Stimulated activated naive CD8-positive, alpha-beta T cell treated with anti-CD3 and anti-CD28 coated beads, Interleukin-15, amount 100 ng/mL, for 72 hours (primary cell): ENCODE measurements at regions not wholly inside any gene's neighbourhood (a gene's known extent, or its start where the extent isn't known, plus 50 kb on each side); places are given as distances from the start of the nearest gene placed in this dataset.
"Not testable (repeated sequence)": the region's sequence is repeated elsewhere in the genome, so short reads cannot be mapped to it uniquely, and the experiment has no call there.

Experiments
- ATAC-seq: fragments of 150-1000 bp; cut with Tn5 transposase; 2 replicates; pipeline ENCODE4 v1.10.0; 2021; ENCODE audit warnings: mild to moderate bottlenecking, moderate library complexity
- DNase-seq, 2 donors: peaks; one replicate each; pipeline ENCODE4 v3.0.0; 2021 to 2022
- H3K27ac Mint-ChIP-seq, 2 donors: one replicate each; pipeline ENCODE4 v1.8.0; 2022; ENCODE audit warnings: mild to moderate bottlenecking in 2 of 2, mixed read lengths in 2 of 2, moderate library complexity in 2 of 2
- H3K27me3 Mint-ChIP-seq: one replicate; pipeline ENCODE4 v1.8.0; 2022; ENCODE audit warnings: mixed read lengths
- H3K4me1 Mint-ChIP-seq: one replicate; pipeline ENCODE4 v1.8.0; 2022; ENCODE audit warnings: mild to moderate bottlenecking, mixed read lengths
- H3K4me3 Mint-ChIP-seq, 2 donors: one replicate each; pipeline ENCODE4 v1.8.0; 2022; ENCODE audit warnings: mild to moderate bottlenecking in 2 of 2, mixed read lengths in 2 of 2, moderate library complexity in 1 of 2
- H3K9me3 Mint-ChIP-seq, 2 donors: one replicate each; pipeline ENCODE4 v1.8.0; 2022; ENCODE audit warnings: mixed read lengths in 2 of 2

GRCh38 chr12:28777603-28778365 is 371.3 kb upstream of the FAR2 start:
- no peak overlapping the region for H3K27ac Mint-ChIP-seq
- no peak overlapping the region for H3K4me3 Mint-ChIP-seq
- DNase-seq: no peak
- H3K4me1 Mint-ChIP-seq: no peaks in the 10 kb centered on the region
- H3K9me3 Mint-ChIP-seq: peaks cover 0 to 8% of the 10 kb centered on the region in 2 donors
- H3K27me3 Mint-ChIP-seq: peaks cover 11% of the 10 kb centered on the region
- ATAC-seq: no peak

GRCh38 chr12:28780096-28780495 is 369.0 kb upstream of the FAR2 start:
- peaks cover 11% of the 10 kb centered on the region for H3K27me3 Mint-ChIP-seq
- no peak for ATAC-seq

GRCh38 chr12:28780960-28781359 is 368.1 kb upstream of the FAR2 start:
- Mint-ChIP-seq H3K9me3 (peaks cover 0 to 8% of the 10 kb centered on the region in 2 donors), H3K4me1 (no peaks in the 10 kb centered on the region), H3K27ac (no peak overlapping the region), H3K4me3 (no peak overlapping the region), H3K27me3 (peaks cover 14% of the 10 kb centered on the region)
- DNase-seq (no peak), ATAC-seq (no peak)

More at GRCh38 chr12:28780096-28780495, 369.0 kb upstream of the FAR2 start:
- no peak overlapping the region for H3K27ac Mint-ChIP-seq
- no peaks in the 10 kb centered on the region for H3K4me1 Mint-ChIP-seq
- peaks cover 0 to 8% of the 10 kb centered on the region in 2 donors for H3K9me3 Mint-ChIP-seq
- no peak for DNase-seq
- H3K4me3 Mint-ChIP-seq: no peak overlapping the region

GRCh38 chr12:28781671-28782652 is 367.1 kb upstream of the FAR2 start:
- Mint-ChIP-seq H3K4me3 (no peak overlapping the region), H3K27me3 (peaks cover 22% of the 10 kb centered on the region), H3K9me3 (peaks cover 0 to 8% of the 10 kb centered on the region in 2 donors), H3K4me1 (no peaks in the 10 kb centered on the region), H3K27ac (no peak overlapping the region)
- DNase-seq (no peak), ATAC-seq (no peak)

- no peak for ATAC-seq
- Mint-ChIP-seq H3K9me3 (peaks cover 0 to 8% of the 10 kb centered on the region in 2 donors), H3K4me3 (no peak overlapping the region), H3K27ac (no peak overlapping the region), H3K4me1 (no peaks in the 10 kb centered on the region), H3K27me3 (peaks cover 25% of the 10 kb centered on the region)
- no peak for DNase-seq
Measured at GRCh38 chr12:28782812-28783211, 366.3 kb upstream of the FAR2 start.

GRCh38 chr12:28787151-28787550 is 361.9 kb upstream of the FAR2 start:
- H3K27ac Mint-ChIP-seq: no peak overlapping the region
- H3K4me1 Mint-ChIP-seq: no peaks in the 10 kb centered on the region
- DNase-seq (no peak), ATAC-seq (no peak)
- H3K9me3 Mint-ChIP-seq: peaks cover 0 to under 1% of the 10 kb centered on the region in 2 donors
- peaks cover 20% of the 10 kb centered on the region for H3K27me3 Mint-ChIP-seq
- H3K4me3 Mint-ChIP-seq: no peak overlapping the region

- peaks cover 27% of the 10 kb centered on the region for H3K27me3 Mint-ChIP-seq
- H3K27ac Mint-ChIP-seq, ATAC-seq, H3K4me1 Mint-ChIP-seq, H3K9me3 Mint-ChIP-seq, DNase-seq, H3K4me3 Mint-ChIP-seq: not testable (repeated sequence)
Measured at GRCh38 chr12:28788256-28788655, 360.8 kb upstream of the FAR2 start.

GRCh38 chr12:28793581-28794151 is 355.4 kb upstream of the FAR2 start:
- H3K27me3 Mint-ChIP-seq: peaks cover 27% of the 10 kb centered on the region
- no peak overlapping the region for H3K27ac Mint-ChIP-seq
- ATAC-seq (no peak), DNase-seq (no peak)
- no peaks in the 10 kb centered on the region for H3K4me1 Mint-ChIP-seq
- peaks cover 0 to 8% of the 10 kb centered on the region in 2 donors for H3K9me3 Mint-ChIP-seq
- no peak overlapping the region for H3K4me3 Mint-ChIP-seq

- no peak for DNase-seq
- H3K4me1 Mint-ChIP-seq: no peaks in the 10 kb centered on the region
Measured at GRCh38 chr12:28794211-28794610, 354.9 kb upstream of the FAR2 start.

GRCh38 chr12:28794786-28795185 is 354.3 kb upstream of the FAR2 start:
- Mint-ChIP-seq H3K4me1 (no peaks in the 10 kb centered on the region), H3K9me3 (peaks cover 0 to 8% of the 10 kb centered on the region in 2 donors), H3K27ac (no peak overlapping the region), H3K27me3 (peaks cover 27% of the 10 kb centered on the region), H3K4me3 (no peak overlapping the region)
- DNase-seq (no peak), ATAC-seq (no peak)

More at GRCh38 chr12:28794211-28794610, 354.9 kb upstream of the FAR2 start:
- ATAC-seq: no peak
- Mint-ChIP-seq H3K9me3 (peaks cover 0 to 8% of the 10 kb centered on the region in 2 donors), H3K4me3 (no peak overlapping the region), H3K27ac (peak overlapping the region in 1 of 2 donors; percentile 69), H3K27me3 (peaks cover 27% of the 10 kb centered on the region)

GRCh38 chr12:28795311-28795710 is 353.8 kb upstream of the FAR2 start:
- Mint-ChIP-seq H3K9me3 (peaks cover 0 to 8% of the 10 kb centered on the region in 2 donors), H3K4me1 (no peaks in the 10 kb centered on the region), H3K4me3 (no peak overlapping the region), H3K27ac (no peak overlapping the region), H3K27me3 (peaks cover 27% of the 10 kb centered on the region)
- ATAC-seq (no peak), DNase-seq (no peak)

GRCh38 chr12:28799348-28799747 is 349.7 kb upstream of the FAR2 start:
- H3K27ac Mint-ChIP-seq: no peak overlapping the region
- no peaks in the 10 kb centered on the region for H3K9me3 Mint-ChIP-seq
- H3K27me3 Mint-ChIP-seq: peaks cover 20% of the 10 kb centered on the region
- no peak overlapping the region for H3K4me3 Mint-ChIP-seq
- DNase-seq: no peak
- no peak for ATAC-seq
- H3K4me1 Mint-ChIP-seq: no peaks in the 10 kb centered on the region

GRCh38 chr12:28800129-28800528 is 348.9 kb upstream of the FAR2 start:
- Mint-ChIP-seq H3K9me3 (no peaks in the 10 kb centered on the region), H3K4me3 (no peak overlapping the region), H3K27ac (no peak overlapping the region), H3K4me1 (no peaks in the 10 kb centered on the region), H3K27me3 (peaks cover 20% of the 10 kb centered on the region)
- no peak for DNase-seq
- ATAC-seq: no peak

GRCh38 chr12:28802706-28803438 is 346.2 kb upstream of the FAR2 start:
- no peaks in the 10 kb centered on the region for H3K27me3 Mint-ChIP-seq
- no peaks in the 10 kb centered on the region for H3K4me1 Mint-ChIP-seq
- ATAC-seq (no peak), DNase-seq (no peak)
- H3K9me3 Mint-ChIP-seq: no peaks in the 10 kb centered on the region
- no peak overlapping the region for H3K27ac Mint-ChIP-seq
- no peak overlapping the region for H3K4me3 Mint-ChIP-seq

GRCh38 chr12:28807535-28807934 is 341.5 kb upstream of the FAR2 start:
- ATAC-seq: no peak
- Mint-ChIP-seq H3K4me3 (no peak overlapping the region), H3K27me3 (peaks cover 8% of the 10 kb centered on the region), H3K27ac (no peak overlapping the region), H3K4me1 (no peaks in the 10 kb centered on the region), H3K9me3 (no peaks in the 10 kb centered on the region)
- DNase-seq: no peak
